Right kidney (tissue), 1 donor: ENCODE measurements at regions not wholly inside any gene's neighbourhood (a gene's known extent, or its start where the extent isn't known, plus 50 kb on each side); places are given as distances from the start of the nearest gene placed in this dataset.

Experiments used
- DNase-seq: peaks from one replicate; pipeline ENCODE4 v3.0.0-alpha.2; 2016

DNA sequence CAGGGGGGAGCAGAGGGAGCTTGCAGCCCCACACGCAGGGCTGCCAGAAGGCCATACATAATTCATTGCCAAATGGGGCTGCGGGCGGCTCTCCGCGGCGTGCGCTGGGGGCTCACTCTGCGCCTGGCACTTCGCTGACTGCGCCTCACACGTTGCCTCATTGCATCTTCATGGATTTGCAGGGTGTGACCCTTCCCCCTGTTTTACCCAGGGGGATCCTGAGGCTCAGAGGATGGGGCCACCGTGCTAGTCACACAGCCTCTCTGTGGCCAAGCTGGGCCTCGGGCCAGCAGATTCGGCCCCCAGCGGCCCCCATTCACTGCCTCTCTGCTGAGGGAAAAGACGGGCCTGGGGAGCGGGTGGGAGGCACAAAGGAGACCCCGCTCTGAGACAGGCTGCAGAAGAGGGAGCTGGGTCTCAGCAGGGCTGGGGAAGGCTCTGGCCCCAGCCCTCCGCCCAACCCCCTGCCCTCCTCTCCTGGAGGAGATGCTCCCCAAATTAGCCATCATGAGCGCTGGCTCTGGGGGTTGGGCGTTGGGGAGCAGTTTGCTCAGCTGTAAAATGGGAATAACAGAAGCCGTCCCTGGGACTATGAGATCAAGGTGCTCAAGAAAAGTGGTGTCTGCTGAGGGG lies 115.5 kb downstream of the C9orf50 start:
- DNase-seq, result peak; percentile 18

DNA sequence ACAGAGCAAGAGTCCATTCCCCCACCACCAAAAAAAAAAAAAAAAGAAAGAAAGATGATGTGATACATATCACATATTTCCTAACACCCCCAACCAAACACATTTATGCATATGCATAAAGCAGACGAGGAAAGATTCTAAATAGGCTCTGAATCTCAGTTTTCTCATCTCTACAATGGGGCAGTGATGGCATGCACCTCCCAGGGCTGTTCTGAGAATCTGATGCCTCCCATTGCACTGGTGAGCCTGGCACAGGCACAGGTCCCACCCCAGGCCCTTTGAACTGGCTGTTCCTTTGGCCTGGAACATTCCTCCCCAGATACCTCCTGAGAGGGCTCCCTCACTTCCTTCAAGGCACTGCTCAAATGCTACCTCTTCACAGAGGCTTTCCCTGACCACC lies 116.5 kb downstream of the C9orf50 start:
- DNase-seq, result no peak

DNA sequence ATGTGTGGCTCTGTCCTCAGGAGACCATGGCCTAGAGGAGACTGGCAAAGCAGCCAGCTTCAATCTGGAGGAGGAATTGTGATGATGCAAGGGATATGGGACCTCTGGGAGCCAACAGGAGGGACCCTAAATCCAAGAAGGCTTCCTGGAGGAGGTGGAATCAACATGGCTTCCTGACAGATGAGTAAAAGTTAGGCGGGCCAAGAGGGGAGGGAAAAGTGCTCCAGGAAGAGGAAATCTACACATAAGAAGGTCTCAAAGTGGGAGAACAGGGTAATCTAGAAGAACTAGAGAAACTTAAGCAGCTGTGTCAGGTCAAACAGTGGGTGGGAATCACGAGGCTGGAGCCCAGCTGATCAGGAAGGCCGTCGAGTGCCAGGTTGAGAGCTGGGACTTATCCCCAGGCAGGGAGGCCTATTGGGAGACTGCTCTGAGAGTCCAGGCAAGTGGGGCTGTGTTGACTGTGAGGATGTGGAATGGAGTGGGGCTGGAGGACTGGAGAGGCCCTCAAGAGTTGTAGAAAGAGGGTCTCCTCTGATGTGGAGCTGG lies 119.1 kb downstream of the C9orf50 start:
- DNase-seq, result no peak

DNA sequence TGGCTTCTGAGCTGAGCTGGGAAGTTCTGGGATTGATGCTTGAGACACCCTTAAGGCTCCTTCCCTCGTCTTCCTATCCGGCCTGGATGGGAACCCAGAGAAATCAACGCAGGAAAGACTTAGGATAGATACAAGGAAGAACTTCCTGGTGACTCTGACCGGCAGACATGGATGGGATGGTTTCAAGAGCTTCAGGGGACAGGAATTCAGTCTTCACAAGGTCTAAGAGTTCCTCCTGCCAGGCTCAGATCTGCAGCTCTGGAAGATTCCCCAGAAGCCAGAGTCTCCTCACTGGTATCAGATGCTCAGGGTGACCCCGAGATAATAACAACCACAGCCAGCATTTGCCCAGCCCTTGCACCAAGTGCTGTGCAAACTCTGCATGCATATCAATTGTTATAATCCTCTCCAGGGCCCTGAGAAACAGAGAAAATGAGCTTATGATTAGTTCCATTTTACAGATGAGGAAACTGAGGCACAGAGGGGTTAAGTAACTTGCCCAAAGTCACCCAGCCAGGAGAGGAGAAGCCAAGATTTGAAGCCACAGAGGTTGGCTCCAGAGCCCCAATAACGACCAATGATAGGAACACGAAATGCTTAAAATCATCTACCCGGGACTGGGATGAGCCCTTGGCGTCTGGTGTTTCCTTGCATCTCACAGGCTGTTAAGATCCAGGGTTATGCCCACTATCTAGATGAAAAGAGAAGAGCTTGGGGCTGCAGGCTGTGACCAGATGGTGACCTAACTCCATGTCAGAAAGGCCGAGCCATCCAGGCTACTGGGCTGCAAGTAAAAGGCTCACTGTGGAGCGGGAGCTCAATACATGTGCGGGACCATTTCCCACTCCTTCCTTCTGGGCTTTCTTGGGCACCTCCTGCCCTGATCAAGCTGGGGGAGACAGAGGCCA lies 119.8 kb downstream of the C9orf50 start:
- DNase-seq, result peak; percentile 34

DNA sequence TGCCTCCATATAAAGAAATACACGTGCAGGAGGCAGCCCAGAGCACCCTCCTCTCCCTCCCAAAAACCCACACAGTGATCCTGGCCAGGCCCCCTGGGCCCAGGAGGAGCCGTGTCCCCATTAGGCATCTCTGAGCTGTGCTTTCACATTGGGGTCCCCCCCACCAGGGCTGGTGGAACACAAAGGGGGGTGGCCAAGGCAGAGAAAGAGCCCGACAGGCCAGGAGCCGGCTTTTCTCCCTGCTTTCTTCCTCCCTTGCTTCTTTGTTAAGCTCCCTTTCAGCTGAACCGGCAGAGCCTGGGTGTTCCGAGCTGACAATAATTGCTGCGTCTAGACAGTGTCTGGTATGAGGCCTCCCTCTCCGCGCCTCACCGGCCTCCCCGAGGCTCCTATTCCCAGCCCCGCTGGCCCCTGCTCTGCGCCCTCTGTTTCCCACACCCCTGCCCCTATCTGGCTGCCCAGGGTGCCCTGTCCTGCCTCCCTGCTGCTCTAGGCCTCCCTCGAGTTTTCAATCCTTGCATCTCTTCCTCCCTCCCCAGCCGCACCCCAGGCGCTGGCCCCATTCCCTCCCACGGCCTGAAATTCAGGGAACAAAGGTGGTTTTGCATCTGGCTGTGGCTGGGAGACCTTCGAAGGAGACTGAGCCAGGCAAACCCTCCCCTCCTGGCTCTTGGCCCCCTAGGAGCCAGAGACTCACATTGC lies 120.6 kb downstream of the C9orf50 start:
- DNase-seq, result no peak

DNA sequence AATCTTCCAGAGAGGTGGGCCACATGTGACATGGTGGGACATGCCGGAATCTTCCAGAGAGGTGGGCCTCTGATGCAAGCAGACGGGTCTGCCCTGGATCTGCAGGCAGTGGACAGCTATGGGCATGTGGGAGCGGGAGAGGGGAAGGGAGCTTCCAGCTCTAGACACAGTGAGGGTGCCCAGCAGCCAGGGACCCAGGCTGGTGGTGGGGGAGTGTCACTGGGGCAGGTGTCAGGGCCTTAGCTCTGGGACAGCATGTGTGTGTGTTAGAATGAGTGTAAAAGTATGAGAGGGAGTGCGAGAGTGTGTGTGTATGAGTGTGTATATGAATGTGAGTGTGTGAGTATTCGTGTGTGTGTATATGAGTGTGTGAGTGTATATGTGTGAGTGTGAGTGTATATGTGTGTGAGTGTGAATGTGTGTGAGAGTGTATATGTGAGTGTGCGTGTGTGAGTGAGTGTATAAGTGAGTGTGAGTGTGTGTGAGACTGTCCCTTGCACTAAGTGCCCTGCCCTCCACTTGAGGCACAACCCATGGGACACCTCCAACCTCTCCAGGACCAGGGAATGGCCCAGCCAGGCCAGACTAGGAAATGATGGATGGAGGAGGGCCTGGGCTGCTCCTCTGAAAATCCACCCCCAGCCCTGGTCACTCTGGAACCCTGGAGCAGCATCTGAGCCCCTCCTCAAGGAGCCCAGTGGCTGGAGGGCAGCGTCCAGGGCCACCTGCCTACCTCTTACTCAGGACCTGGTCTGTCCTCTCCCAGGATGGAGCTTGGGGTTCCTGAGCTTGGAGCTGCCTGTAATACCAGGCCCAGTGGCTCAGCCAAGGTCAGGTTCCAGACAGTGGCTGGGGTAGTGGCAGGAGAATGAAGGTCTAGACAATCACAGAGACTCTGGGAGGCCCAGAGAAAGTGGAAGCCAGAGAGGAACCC lies 122.2 kb downstream of the C9orf50 start:
- no peak for DNase-seq

DNA sequence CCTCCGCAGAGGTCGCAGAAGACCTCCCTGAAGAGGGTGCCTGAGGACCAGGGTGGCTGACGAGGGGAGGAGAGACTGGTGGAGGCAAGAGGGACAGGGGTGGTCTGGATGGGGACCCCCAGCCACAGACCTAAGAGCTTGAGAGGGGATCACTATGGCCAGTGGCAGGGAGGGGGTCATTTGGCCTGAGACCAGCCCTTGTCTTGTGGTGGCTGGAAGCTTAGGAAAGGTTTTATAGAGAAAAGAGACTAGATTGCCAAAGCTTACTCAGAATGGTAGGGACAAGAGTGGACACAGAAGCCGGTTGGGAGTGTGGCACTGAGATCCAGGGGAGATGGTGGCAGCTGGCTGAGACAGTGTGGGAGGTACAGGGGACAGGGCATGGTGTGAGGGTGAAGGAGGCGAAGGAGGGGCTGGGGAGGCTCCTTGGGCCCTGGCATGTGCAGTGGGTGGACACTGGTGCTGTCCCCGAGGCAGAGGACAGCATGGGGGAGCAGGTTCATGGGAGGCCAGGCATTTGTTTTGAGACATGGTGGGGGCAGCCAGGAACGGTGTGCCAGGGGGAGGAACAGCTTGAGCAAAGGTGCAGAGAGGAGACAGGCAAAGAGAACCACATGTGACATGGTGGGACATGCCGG lies 123.0 kb downstream of the C9orf50 start:
- no peak for DNase-seq

DNA sequence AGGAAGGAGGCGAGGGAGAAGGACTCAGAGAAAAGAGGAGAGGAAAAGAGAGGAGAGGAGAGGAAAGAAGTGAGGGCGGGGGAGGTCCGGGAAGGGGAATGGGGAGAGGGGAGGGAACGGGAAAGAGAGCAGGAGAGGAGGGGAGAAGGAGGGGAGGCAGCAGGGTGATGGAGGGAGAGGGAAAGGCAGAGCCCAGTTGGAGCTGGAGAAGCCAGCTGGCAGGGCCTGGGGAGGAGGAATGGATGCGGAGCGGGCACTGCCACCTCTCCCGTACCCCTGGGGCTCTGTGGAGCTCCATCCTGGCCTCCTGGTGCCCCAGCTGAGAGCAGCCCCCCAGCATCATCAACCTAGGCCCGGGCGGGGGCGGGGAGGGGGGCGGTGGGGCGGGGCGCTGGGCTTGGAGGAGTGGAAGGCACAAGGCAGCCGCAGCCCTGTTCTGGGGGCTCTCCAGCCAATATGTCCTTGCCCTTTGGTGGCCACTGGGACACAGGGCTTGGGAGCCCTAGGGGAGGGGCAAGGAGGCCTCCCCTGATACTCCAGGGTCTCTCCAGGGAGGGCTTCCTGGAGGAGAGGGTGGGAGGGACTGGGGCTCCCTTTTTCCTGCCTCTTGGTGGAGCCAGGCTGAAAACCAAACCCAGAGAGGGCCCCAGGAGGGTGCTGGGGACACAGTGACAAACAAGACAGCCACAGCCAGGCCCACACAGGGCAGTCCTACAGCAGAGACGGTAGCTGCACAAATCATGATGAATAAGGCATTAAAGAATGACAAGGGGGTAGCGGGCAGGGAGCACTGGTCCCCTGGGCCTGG lies 123.7 kb downstream of the C9orf50 start:
- peak; percentile 66 for DNase-seq

DNA sequence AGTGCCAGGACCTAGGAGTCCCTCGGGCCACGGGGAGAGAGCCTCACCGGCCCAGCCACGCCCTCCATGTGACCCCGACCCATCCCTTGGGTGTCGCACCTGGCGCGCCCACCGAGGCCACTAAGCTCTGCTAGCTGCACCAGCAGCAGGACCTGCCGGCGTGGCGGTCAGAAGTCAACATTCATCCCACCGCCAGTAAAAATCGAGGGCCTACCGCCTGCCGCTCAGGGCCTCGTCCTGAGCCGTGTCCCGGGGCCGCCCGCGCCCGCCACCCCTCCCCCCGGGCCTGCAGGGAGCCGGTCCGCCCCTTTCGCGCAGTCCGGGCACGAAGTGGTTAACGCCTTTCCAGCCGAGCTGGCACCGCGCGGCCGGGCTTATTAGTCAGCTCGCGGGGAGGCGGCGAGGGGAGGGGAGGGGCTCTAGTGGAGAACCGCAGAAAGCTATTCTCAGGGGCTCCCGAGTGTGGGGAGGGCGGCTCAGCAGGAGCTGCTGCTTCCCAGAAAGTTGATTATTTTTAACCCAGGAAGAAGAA lies 124.4 kb downstream of the C9orf50 start:
- DNase-seq, result peak; percentile 96

DNA sequence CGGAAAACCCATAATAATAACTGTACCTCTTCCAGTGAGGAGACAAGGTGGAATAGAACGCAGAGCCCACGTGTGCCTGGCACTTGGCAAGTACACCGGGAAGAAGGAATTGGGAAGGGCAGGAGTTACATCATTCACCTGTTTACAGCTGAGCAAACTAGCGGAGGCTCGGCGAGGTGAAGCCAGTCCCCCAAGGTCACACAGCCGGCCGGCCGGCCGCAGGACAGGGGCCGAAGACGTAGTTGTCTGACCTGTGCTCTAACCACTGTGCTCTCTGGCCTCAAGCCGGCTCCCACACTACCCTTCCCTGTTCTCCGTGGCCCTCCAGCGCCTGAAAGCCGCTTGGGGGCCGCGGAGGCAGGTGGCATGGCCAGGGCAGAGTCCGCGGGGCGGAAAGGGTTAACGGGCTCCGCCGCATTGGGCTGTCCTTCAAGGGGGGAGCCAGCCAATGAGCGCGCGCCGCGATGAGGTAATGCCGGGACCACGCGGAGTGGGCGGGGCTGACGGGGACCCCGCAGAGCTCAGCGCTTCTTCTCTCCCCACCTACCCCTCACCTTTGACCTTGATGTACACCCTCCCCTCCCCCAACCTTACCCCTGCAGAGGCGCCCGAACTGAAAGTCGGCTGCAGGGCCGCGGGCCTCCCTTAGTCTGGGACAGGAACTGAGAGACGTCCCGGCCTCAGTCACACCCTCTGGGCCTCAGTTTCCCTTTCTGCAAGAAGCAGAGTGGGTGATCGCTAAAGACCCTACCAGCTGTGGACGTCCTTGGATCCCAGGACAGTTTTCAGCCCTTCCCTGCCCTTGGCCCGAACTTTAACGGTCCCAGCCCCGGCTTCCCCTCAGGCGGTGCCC lies 125.1 kb downstream of the C9orf50 start:
- DNase-seq, result peak; percentile 92

DNA sequence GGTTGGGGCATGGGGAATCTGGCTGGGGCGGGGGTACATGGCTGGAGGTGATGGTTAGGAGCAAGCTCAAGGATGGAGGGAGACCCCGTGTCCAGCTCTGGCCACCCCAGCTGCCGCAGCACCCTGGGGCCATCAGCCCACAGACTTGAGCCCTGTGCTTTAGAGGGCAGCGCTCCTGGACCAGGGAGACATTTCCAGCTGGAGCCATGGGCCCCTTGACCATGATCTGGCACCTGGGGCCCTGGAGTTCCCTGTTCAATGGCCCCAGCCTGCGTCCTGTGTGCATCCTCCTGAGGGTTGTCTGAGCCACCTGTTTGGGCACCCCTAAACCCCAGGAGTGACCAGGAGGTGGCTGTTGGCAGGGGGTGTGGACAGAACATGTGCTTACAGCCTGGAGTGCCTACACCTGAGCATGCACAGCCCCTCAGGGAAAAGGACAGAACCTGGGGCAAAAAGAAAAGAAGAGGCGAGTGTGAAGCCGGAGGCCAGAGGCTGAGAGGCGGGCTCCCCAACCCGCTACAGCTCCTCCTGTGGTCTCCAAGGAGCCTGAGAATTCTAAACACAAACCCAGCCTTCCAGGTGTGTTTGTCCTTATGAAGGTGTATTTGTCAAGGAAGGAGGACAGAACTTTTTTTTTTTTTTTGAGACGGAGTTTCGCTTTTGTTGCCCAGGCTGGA lies 126.7 kb downstream of the C9orf50 start:
- DNase-seq, result peak; percentile 41

DNA sequence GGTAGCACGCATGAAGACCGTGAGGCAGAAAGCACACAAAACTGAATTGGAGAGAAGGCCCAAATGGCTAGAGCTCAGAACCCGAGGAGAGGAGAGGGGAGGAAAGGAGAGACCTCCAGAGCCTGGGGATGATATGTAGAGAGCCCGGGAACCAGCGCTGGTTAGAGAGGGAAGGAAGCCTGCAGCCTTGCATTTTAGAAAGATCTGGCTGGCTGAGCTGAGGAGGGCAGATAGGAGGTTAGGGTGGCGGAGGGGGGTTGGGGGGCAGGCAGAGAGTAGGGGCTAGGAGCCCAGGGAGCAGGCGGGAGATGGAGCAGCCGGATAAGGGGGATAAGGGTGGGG lies 127.2 kb downstream of the C9orf50 start:
- no peak for DNase-seq

DNA sequence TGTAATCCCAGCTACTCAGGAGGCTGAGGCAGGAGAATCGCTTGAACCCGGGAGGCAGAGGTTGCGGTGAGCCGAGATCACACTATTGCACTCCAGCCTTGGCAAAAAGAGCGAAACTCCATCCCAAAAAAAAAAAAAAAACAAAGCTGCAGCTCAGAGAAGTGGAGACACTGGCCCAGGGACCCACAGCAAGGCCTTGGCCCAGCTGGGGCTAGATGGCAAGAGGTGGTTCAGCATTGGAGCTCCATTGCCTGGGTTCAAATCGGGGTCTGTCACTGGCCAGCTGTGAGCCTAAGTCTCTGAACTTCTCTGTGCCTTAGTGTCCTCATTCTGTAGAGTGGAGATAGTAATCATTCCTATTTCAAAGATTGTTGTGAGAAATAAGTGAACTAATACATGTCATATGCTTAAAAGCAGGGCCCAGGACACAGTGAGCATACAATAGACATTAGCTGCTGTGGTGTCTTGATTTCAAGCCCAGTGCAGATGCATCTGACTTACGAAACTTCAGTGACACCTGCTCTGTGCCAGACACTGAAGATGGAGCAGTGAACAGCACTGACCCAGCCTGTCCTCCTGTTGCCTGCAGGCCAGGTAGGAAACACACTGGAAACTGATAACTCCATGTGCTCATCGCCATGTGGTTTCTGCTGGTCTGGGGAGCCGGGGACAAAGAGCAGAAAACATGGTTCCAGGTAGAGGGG lies 127.7 kb downstream of the C9orf50 start:
- DNase-seq, result peak; percentile 32

DNA sequence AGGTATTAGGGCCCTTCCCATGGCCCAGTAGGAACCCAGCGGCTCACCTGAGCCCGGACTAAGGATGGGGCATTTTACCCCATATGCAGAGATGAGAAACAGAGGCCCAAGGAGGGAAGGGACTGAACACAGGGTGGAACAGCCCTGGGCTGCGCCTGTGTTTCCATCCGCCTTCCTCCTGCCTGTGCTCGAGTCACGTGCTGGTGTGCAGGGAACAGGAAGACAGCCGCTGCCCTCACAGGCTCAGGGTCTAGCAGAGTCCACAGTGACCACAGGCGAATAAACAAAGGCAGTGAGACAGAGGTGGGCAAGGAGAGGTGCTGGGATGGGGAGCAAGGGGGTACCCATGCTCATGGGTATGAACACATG lies 129.4 kb downstream of the C9orf50 start:
- DNase-seq, result peak; percentile 47

DNA sequence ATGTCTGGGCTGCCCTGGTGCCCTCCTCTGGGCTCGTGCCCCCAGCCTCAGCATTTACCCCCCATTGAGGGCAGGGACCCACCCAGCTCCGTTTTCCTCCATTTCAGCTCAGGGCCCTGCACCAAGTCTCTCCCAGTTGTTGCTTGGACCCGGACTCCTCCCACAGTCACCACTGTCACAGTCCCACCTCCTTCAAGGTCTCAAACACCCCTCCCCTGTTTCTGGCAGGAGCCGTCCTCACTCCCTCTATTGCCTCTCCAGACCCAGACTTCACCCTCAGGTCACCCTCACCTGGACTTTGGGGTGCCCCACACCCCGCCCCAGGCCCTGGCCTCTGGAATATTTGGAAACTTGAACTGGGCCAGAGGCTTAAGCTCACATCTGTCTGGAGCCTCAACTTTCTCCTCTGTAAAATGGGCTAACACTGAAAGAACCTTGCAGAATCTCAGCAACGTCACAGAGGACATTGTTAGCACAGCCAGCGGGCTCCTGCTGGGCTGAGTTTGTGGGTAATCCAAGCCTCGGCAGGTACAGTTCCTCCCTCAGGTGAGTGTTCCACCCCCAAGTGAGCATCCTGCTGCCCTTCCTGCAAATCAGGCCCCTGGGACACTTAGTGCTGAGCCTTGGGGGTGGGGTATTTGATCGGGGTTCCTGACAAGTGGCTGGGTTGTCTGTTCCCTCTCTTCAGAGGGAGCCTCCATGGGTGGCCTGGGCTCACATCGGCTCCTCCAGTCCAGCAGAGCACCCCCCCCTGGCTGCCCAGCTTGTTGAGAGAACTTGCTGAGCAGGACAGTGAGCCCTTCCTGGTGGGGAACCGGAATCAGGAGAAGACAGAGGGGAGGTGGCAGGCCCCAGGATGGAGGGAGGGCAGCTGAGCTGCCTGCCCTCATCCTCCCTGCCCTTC lies 130.1 kb downstream of the C9orf50 start:
- DNase-seq, result peak; percentile 40

DNA sequence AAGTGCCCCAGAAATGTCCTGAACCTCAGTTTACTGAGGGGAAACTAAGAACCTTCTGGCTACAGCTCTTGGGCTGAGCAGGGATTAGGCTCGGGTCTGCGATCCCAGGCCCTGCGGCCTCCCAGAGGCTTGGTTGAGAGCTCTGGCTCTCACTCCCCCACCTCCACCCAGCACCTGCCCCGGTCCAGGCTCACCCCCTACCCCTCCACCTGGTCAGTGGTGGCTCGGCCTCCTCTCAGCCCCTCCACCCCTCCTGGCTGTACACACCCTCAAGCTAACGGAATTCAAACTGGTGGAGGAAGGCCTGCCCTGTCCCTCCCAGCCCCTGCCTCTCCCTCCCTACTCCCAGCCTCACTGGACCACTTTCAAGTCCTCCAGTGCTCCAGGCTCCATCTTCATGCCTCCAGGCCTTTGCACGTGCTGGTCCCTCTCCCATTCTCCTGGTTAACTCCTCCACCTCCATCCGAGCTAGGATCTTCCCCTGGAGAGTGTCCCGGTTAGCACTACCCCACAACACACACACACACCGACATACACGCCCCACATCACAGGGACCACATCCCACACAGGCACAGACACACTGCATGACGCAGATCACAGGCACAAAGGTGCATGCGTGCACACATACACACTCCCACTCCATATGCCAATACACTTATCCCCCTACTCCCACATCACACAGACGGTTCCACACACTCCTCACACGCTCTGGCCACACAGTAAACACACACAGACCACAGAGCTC lies 130.9 kb downstream of the C9orf50 start:
- peak; percentile 64 for DNase-seq
